ENCODE measurements at regions not wholly inside any gene's neighbourhood (a gene's known extent, or its start where the extent isn't known, plus 50 kb on each side); places are given as distances from the start of the nearest gene placed in this dataset.

DNA sequence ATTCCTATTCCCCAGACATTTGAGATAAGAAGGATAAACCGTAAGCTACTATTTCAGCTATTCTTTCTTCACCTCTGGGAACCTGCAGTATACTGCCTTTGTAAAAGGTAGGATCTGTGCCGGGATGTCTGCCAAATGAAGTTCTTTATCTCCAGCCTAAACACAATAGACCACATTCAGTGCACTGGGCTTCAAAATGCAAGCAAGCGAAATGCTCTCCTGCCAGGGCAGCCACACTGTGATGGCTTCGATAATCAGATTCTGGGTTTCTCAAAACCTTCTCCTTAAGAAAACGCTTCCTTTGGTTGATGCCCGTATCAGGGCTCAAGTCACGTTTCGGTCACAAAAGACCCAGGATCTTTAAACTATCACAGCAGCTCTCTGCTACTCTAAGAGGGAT is 299.5 kb upstream of the B3GAT1 start:
- Histone ChIP-seq H3K9ac (ENCODE audit: low read length) (no peak overlapping the region), H2AFZ (ENCODE audit: low read length) (no peak overlapping the region), H3K9me2 (ENCODE audit: low read depth, low read length) (no peaks in the 10 kb centered on the region), H3K9me3 (ENCODE audit: low read length) (no peaks in the 10 kb centered on the region), H3K4me1 (ENCODE audit: insufficient read depth, low read length, severe bottlenecking) (no peaks in the 10 kb centered on the region), H3K79me2 (ENCODE audit: insufficient read depth, low read length) (no peaks in the 10 kb centered on the region), H3K4me2 (ENCODE audit: low read length) (no peak overlapping the region), H3K27me3 (ENCODE audit: insufficient read depth, low read length) (no peaks in the 10 kb centered on the region), H3K27ac (ENCODE audit: low read depth, low read length, poor library complexity, severe bottlenecking) (no peak overlapping the region), H3K4me3 (ENCODE audit: low read depth, low read length, poor library complexity, severe bottlenecking) (no peak overlapping the region), H3K36me3 (ENCODE audit: insufficient read depth, low read length) (no peaks in the 10 kb centered on the region), H3F3A (ENCODE audit: insufficient read depth, low read length) (no peaks in the 10 kb centered on the region), H4K20me1 (ENCODE audit: insufficient read depth, low read length) (no peaks in the 10 kb centered on the region)
- TF ChIP-seq EZH2 (IDR thresholded peaks at IDR 0.05; ENCODE audit: borderline replicate concordance, low read length): no peak
- TF ChIP-seq, protein P1, sequence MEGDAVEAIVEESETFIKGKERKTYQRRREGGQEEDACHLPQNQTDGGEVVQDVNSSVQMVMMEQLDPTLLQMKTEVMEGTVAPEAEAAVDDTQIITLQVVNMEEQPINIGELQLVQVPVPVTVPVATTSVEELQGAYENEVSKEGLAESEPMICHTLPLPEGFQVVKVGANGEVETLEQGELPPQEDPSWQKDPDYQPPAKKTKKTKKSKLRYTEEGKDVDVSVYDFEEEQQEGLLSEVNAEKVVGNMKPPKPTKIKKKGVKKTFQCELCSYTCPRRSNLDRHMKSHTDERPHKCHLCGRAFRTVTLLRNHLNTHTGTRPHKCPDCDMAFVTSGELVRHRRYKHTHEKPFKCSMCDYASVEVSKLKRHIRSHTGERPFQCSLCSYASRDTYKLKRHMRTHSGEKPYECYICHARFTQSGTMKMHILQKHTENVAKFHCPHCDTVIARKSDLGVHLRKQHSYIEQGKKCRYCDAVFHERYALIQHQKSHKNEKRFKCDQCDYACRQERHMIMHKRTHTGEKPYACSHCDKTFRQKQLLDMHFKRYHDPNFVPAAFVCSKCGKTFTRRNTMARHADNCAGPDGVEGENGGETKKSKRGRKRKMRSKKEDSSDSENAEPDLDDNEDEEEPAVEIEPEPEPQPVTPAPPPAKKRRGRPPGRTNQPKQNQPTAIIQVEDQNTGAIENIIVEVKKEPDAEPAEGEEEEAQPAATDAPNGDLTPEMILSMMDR (IDR thresholded peaks at IDR 0.05; ENCODE audit: low read length): no peak

DNA sequence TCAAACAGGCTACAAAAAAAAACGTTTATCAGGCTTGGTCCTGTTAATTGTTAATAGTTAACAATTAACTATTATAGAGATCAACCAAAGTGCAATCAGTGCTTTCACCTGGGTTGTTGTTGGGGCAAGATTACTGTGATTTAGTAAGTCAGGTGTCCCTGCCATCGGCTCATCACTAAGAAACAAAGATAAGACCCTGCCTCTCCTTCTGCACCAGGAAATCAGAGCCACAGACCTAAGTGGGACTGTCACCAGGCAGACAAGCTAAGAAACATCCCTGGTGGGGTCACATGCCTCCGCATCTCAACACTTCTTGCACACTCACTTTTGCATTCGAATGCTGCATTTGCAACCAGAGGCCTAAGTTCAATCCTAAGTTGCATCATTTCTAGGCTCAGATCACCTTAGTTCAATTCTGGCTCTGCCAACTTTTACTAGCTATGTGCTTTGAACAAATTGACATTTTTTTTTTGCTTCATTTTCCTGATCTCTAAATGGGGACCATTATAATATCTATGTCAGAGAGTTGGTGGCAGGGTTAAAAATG is 298.9 kb upstream of the B3GAT1 start:
- no peak overlapping the region for H3K27ac ChIP-seq (ENCODE audit: low read depth, low read length, poor library complexity, severe bottlenecking)
- no peak for TF ChIP-seq EZH2 (IDR thresholded peaks at IDR 0.05; ENCODE audit: borderline replicate concordance, low read length)
- TF ChIP-seq, protein P1 (IDR thresholded peaks at IDR 0.05; ENCODE audit: low read length): no peak

DNA sequence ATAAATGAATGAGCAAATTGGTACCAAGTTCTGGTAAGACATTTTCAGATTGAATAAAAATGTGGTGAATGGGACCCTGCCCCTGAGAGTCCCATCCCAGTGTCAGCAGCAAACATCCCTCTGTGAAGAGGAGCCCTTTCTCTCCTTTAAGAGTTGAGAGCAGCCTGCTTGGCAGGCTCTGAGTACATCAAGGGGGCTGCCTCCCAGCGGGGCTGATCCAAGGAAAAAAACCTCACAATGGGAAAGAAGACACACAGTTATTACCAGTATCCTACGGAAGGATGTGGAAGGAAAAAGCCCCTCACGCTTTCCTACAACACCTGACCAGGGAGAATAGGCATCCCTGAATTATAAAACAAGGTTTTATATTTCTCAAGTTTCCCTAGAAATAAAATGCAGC is 293.8 kb upstream of the B3GAT1 start:
- Histone ChIP-seq H3K27ac (ENCODE audit: low read depth, low read length, poor library complexity, severe bottlenecking) (no peak overlapping the region), H2AFZ (ENCODE audit: low read length) (no peak overlapping the region), H3K79me2 (ENCODE audit: insufficient read depth, low read length) (no peaks in the 10 kb centered on the region), H3K4me1 (ENCODE audit: insufficient read depth, low read length, severe bottlenecking) (no peaks in the 10 kb centered on the region), H3F3A (ENCODE audit: insufficient read depth, low read length) (no peaks in the 10 kb centered on the region), H4K20me1 (ENCODE audit: insufficient read depth, low read length) (no peaks in the 10 kb centered on the region), H3K9ac (ENCODE audit: low read length) (no peak overlapping the region), H3K9me3 (ENCODE audit: low read length) (no peaks in the 10 kb centered on the region), H3K4me2 (ENCODE audit: low read length) (no peak overlapping the region), H3K27me3 (ENCODE audit: insufficient read depth, low read length) (no peaks in the 10 kb centered on the region), H3K36me3 (ENCODE audit: insufficient read depth, low read length) (no peaks in the 10 kb centered on the region), H3K4me3 (ENCODE audit: low read depth, low read length, poor library complexity, severe bottlenecking) (no peak overlapping the region), H3K9me2 (ENCODE audit: low read depth, low read length) (no peaks in the 10 kb centered on the region)
- TF ChIP-seq EZH2 (IDR thresholded peaks at IDR 0.05; ENCODE audit: borderline replicate concordance, low read length): no peak
- TF ChIP-seq, protein P1 (IDR thresholded peaks at IDR 0.05; ENCODE audit: low read length): no peak

More for the DNA sequence above, 298.9 kb upstream of the B3GAT1 start:
- Histone ChIP-seq H3K9ac (ENCODE audit: low read length) (no peak overlapping the region), H3F3A (ENCODE audit: insufficient read depth, low read length) (no peaks in the 10 kb centered on the region), H2AFZ (ENCODE audit: low read length) (no peak overlapping the region), H3K9me2 (ENCODE audit: low read depth, low read length) (no peaks in the 10 kb centered on the region), H3K9me3 (ENCODE audit: low read length) (no peaks in the 10 kb centered on the region), H3K79me2 (ENCODE audit: insufficient read depth, low read length) (no peaks in the 10 kb centered on the region), H3K4me1 (ENCODE audit: insufficient read depth, low read length, severe bottlenecking) (no peaks in the 10 kb centered on the region), H3K4me3 (ENCODE audit: low read depth, low read length, poor library complexity, severe bottlenecking) (no peak overlapping the region), H3K27me3 (ENCODE audit: insufficient read depth, low read length) (no peaks in the 10 kb centered on the region), H3K4me2 (ENCODE audit: low read length) (no peak overlapping the region), H4K20me1 (ENCODE audit: insufficient read depth, low read length) (no peaks in the 10 kb centered on the region), H3K36me3 (ENCODE audit: insufficient read depth, low read length) (no peaks in the 10 kb centered on the region)

All from OCI-LY1 (cell line).